H9 (cell line): ENCODE measurements at regions not wholly inside any gene's neighbourhood (a gene's known extent, or its start where the extent isn't known, plus 50 kb on each side); places are given as distances from the start of the nearest gene placed in this dataset.

ENCODE experiments used
- DNase-seq: peaks from one replicate; pipeline ENCODE4 v3.0.0-alpha.2; 2017
- H2AFZ ChIP-seq: one replicate; pipeline ENCODE4 v1.6.1; 2013; ENCODE audit warnings: mild to moderate bottlenecking, low read length, control low read depth, moderate library complexity
- H2AK5ac ChIP-seq: 2 replicates; pipeline ENCODE4 v1.6.1; 2013; ENCODE audit warnings: low read length, control low read depth, mixed read lengths; ENCODE audit not compliant: insufficient read length
- H2BK120ac ChIP-seq: one replicate; pipeline ENCODE4 v1.6.1; 2013; ENCODE audit warnings: low read depth, mild to moderate bottlenecking, low read length, control low read depth, inconsistent platforms; ENCODE audit not compliant: poor library complexity, severe bottlenecking
- H2BK12ac ChIP-seq: 2 replicates; pipeline ENCODE4 v1.6.1; 2013; ENCODE audit warnings: low read length, control low read depth, mixed read lengths, low read depth; ENCODE audit not compliant: insufficient read length
- H2BK15ac ChIP-seq: 2 replicates; pipeline ENCODE4 v1.6.1; 2013; ENCODE audit warnings: low read depth, low read length, control low read depth
- H2BK20ac ChIP-seq: one replicate; pipeline ENCODE4 v1.6.1; 2013; ENCODE audit warnings: low read depth, mild to moderate bottlenecking, low read length, control low read depth, inconsistent platforms; ENCODE audit not compliant: poor library complexity, severe bottlenecking
- H2BK5ac ChIP-seq: 2 replicates; pipeline ENCODE4 v1.6.1; 2013; ENCODE audit warnings: low read length, control low read depth, mixed read lengths; ENCODE audit not compliant: insufficient read length
- H3K14ac ChIP-seq: 2 replicates; pipeline ENCODE4 v1.6.1; 2013; ENCODE audit warnings: low read length, control low read depth; ENCODE audit not compliant: insufficient read depth
- H3K18ac ChIP-seq: 2 replicates; pipeline ENCODE4 v1.6.1; 2013; ENCODE audit warnings: low read depth, mild to moderate bottlenecking, mixed read lengths, low read length, control low read depth; ENCODE audit not compliant: insufficient read length
- H3K23ac ChIP-seq: 2 replicates; pipeline ENCODE4 v1.6.1; 2013; ENCODE audit warnings: low read length, control low read depth, mixed read lengths, low read depth; ENCODE audit not compliant: insufficient read length
- H3K23me2 ChIP-seq: 2 replicates; pipeline ENCODE4 v1.6.1; 2013; ENCODE audit warnings: low read depth, mild to moderate bottlenecking, mixed read lengths, low read length, control low read depth; ENCODE audit not compliant: insufficient read length, poor library complexity, severe bottlenecking
- H3K27ac ChIP-seq: 2 replicates; pipeline ENCODE4 v1.5.1; 2013; ENCODE audit warnings: low read length, control low read depth, mixed read lengths, low read depth; ENCODE audit not compliant: insufficient read length
- H3K27me3 ChIP-seq: 2 replicates; pipeline ENCODE4 v1.6.1; 2013; ENCODE audit warnings: low read length, control low read depth, inconsistent platforms; ENCODE audit not compliant: insufficient read depth
- H3K4ac ChIP-seq: 2 replicates; pipeline ENCODE4 v1.6.1; 2013; ENCODE audit warnings: low read depth, mild to moderate bottlenecking, control low read depth, inconsistent platforms, low read length, moderate library complexity
- H3K4me1 ChIP-seq: 2 replicates; pipeline ENCODE4 v1.6.1; 2013; ENCODE audit warnings: low read length, control low read depth, inconsistent platforms; ENCODE audit not compliant: insufficient read depth
- H3K4me2 ChIP-seq: 2 replicates; pipeline ENCODE4 v1.6.1; 2013; ENCODE audit warnings: low read length, control low read depth, mixed read lengths; ENCODE audit not compliant: insufficient read length, insufficient read depth
- H3K56ac ChIP-seq: 2 replicates; pipeline ENCODE4 v1.6.1; 2013; ENCODE audit warnings: low read depth, mild to moderate bottlenecking, mixed read lengths, low read length, control low read depth; ENCODE audit not compliant: insufficient read length
- H3K79me1 ChIP-seq: 2 replicates; pipeline ENCODE4 v1.6.1; 2013; ENCODE audit warnings: low read depth, mild to moderate bottlenecking, moderate library complexity, low read length, control low read depth, inconsistent platforms; ENCODE audit not compliant: insufficient read depth, poor library complexity, severe bottlenecking
- H3K79me2 ChIP-seq: 2 replicates; pipeline ENCODE4 v1.6.1; 2013; ENCODE audit warnings: low read length, control low read depth, inconsistent platforms; ENCODE audit not compliant: insufficient read depth
- H3K9ac ChIP-seq: 2 replicates; pipeline ENCODE4 v1.6.1; 2013; ENCODE audit warnings: low read length, control low read depth, mixed read lengths; ENCODE audit not compliant: insufficient read length; ENCODE audit errors: extremely low read depth
- H3K9me3 ChIP-seq: one replicate; pipeline ENCODE4 v1.6.1; 2013; ENCODE audit warnings: low read depth, low read length, inconsistent platforms; ENCODE audit not compliant: control insufficient read depth
- H3T11ph ChIP-seq: one replicate; pipeline ENCODE4 v1.6.1; 2013; ENCODE audit warnings: mild to moderate bottlenecking, low read length, control low read depth, inconsistent platforms
- H4K20me1 ChIP-seq: one replicate; pipeline ENCODE4 v1.6.1; 2013; ENCODE audit not compliant: control insufficient read depth, insufficient read length, insufficient read depth
- H4K5ac ChIP-seq: 2 replicates; pipeline ENCODE4 v1.6.1; 2013; ENCODE audit warnings: low read depth, mild to moderate bottlenecking, mixed read lengths, low read length, control low read depth; ENCODE audit not compliant: insufficient read length
- H4K8ac ChIP-seq: replicated peaks from 2 replicates; pipeline ENCODE4 v1.6.1; 2013; ENCODE audit warnings: low read length, control low read depth, mixed read lengths, low read depth; ENCODE audit not compliant: insufficient read length
- H4K91ac ChIP-seq: 2 replicates; pipeline ENCODE4 v1.6.1; 2013; ENCODE audit warnings: low read depth, mild to moderate bottlenecking, moderate library complexity, mixed read lengths, low read length, control low read depth; ENCODE audit not compliant: insufficient read length
- H3K27ac Mint-ChIP-seq, 3 experiments: 2 replicates in 2 of 3; 3 replicates in 1 of 3; pipeline ENCODE4 v1.8.0; 2020 to 2021; ENCODE audit warnings: mixed read lengths in 3 of 3, mild to moderate bottlenecking in 1 of 3, moderate library complexity in 1 of 3
- H3K27me3 Mint-ChIP-seq: 2 replicates; pipeline ENCODE4 v1.8.0; 2021; ENCODE audit warnings: low read depth, mild to moderate bottlenecking, moderate library complexity, mixed read lengths
- H3K36me3 Mint-ChIP-seq, 3 experiments: 2 replicates in 2 of 3; 3 replicates in 1 of 3; pipeline ENCODE4 v1.8.0; 2020 to 2021; ENCODE audit warnings: low read depth in 3 of 3, mixed read lengths in 3 of 3; ENCODE audit not compliant: insufficient read depth in 1 of 3
- H3K4me1 Mint-ChIP-seq, 2 experiments: 2 replicates each; pipeline ENCODE4 v1.8.0; 2020; ENCODE audit warnings: mixed read lengths in 2 of 2
- H3K4me3 Mint-ChIP-seq, 2 experiments: 2 replicates in 1 of 2; 3 replicates in 1 of 2; pipeline ENCODE4 v1.8.0; 2020 to 2021; ENCODE audit warnings: mild to moderate bottlenecking in 2 of 2, mixed read lengths in 2 of 2, moderate library complexity in 1 of 2
- H3K9me3 Mint-ChIP-seq, 2 experiments: 2 replicates in 1 of 2; 3 replicates in 1 of 2; pipeline ENCODE4 v1.8.0; 2020; ENCODE audit warnings: mild to moderate bottlenecking in 2 of 2, mixed read lengths in 2 of 2, moderate library complexity in 1 of 2
- WGBS: extraction: QIAGEN DNeasy Blood & Tissue Kit; methylation state at CpG from one replicate; pipeline ENCODE4 v1.1.7; 2013; ENCODE audit warnings: missing lambda C conversion rate, low lambda C conversion rate, mixed read lengths; ENCODE audit not compliant: insufficient read length; ENCODE audit errors: extremely low coverage; 5-methylcytosine and 5-hydroxymethylcytosine counted together
- TF ChIP-seq, protein P1 (sequence below): fragments of 200-600 bp; sonication (generic); conservative IDR thresholded peaks from 3 replicates; pipeline ENCODE4 v1.8.0; 2021; ENCODE audit warnings: antibody characterized with exemption, mild to moderate bottlenecking

DNA sequence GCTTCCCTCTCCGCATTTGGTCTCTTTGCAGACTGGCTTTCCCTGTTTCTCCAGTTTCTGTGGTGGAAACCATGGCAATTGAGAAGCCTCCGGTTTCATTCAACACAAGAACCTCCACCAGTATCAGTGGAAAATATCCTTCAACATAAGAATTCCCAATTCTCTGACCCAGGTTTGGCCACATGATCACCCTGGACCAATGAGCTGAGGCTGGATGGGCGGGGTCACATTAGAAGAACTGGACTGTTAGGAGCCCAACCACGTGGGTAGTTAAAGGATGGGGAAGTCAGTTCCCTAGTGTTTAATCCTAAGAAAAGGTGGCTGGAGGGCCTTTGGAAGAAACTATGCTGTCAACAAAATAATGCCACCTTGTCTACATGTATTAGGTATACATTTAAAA is 336.3 kb downstream of the DMRT2 start:
- Histone ChIP-seq H3K14ac (no peak overlapping the region), H3K79me2 (no peaks in the 10 kb centered on the region), H4K20me1 (no peaks in the 10 kb centered on the region), H2BK5ac (no peak overlapping the region), H4K91ac (no peak overlapping the region), H2BK20ac (no peak overlapping the region), H3T11ph (no peak overlapping the region), H4K8ac (no peak overlapping the region), H3K27ac (no peak overlapping the region), H3K56ac (no peak overlapping the region), H2AK5ac (no peak overlapping the region), H2BK120ac (no peak overlapping the region), H2BK15ac (no peak overlapping the region), H3K4me2 (no peak overlapping the region), H3K9ac (no peak overlapping the region), H4K5ac (no peak overlapping the region), H3K79me1 (no peaks in the 10 kb centered on the region), H3K4me1 (no peaks in the 10 kb centered on the region), H3K27me3 (no peaks in the 10 kb centered on the region), H2BK12ac (no peak overlapping the region), H3K4ac (no peak overlapping the region), H3K23ac (no peak overlapping the region), H2AFZ (no peak overlapping the region), H3K23me2 (no peaks in the 10 kb centered on the region), H3K9me3 (peaks cover 5% of the 10 kb centered on the region), H3K18ac (no peak overlapping the region)
- DNase-seq: no peak
- H3K9me3 Mint-ChIP-seq: peaks cover 0 to 47% of the 10 kb centered on the region in 2 experiments; a peak in 2 of 5 replicates
- TF ChIP-seq, protein P1, sequence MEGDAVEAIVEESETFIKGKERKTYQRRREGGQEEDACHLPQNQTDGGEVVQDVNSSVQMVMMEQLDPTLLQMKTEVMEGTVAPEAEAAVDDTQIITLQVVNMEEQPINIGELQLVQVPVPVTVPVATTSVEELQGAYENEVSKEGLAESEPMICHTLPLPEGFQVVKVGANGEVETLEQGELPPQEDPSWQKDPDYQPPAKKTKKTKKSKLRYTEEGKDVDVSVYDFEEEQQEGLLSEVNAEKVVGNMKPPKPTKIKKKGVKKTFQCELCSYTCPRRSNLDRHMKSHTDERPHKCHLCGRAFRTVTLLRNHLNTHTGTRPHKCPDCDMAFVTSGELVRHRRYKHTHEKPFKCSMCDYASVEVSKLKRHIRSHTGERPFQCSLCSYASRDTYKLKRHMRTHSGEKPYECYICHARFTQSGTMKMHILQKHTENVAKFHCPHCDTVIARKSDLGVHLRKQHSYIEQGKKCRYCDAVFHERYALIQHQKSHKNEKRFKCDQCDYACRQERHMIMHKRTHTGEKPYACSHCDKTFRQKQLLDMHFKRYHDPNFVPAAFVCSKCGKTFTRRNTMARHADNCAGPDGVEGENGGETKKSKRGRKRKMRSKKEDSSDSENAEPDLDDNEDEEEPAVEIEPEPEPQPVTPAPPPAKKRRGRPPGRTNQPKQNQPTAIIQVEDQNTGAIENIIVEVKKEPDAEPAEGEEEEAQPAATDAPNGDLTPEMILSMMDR: no peak
- no peaks in the 10 kb centered on the region for H3K4me1 Mint-ChIP-seq
- H3K27ac Mint-ChIP-seq: no peak overlapping the region
- H3K36me3 Mint-ChIP-seq: peaks cover 0 to 1% (median 0%) of the 10 kb centered on the region in 3 experiments; a peak in 1 of 7 replicates
- WGBS: no CpG with 5 or more reads among the region's 4 CpGs
- H3K4me3 Mint-ChIP-seq: no peak overlapping the region
- H3K27me3 Mint-ChIP-seq: peaks cover 3% of the 10 kb centered on the region; the same call in 1 of the 2 replicates
